ENCODE measurements at regions not wholly inside any gene's neighbourhood (a gene's known extent, or its start where the extent isn't known, plus 50 kb on each side); places are given as distances from the start of the nearest gene placed in this dataset.

GRCh38 chr16:61596655-61597054 is 439.6 kb downstream of the CDH8 start:
- H3K4me1 Mint-ChIP-seq = no peaks in the 10 kb centered on the region
- ChIA-PET CTCF (no interaction called here), POLR2A (no interaction called here)
- H3K9me3 Mint-ChIP-seq = peaks cover 19% of the 10 kb centered on the region
- H3K4me3 Mint-ChIP-seq = no peak overlapping the region
- no peak for DNase-seq
- no peaks in the 10 kb centered on the region for H3K36me3 Mint-ChIP-seq (ENCODE audit: low read depth)
- H3K27ac Mint-ChIP-seq = no peak overlapping the region
- no peaks in the 10 kb centered on the region for H3K27me3 Mint-ChIP-seq

- H3K9me3 Mint-ChIP-seq = peaks cover 17% of the 10 kb centered on the region
- no peak for DNase-seq
- H3K36me3 Mint-ChIP-seq (ENCODE audit: low read depth) = no peaks in the 10 kb centered on the region
- ChIA-PET CTCF (no interaction called here), POLR2A (no interaction called here)
- H3K27ac Mint-ChIP-seq = no peak overlapping the region
- no peak overlapping the region for H3K4me3 Mint-ChIP-seq
- H3K4me1 Mint-ChIP-seq = no peaks in the 10 kb centered on the region
- no peaks in the 10 kb centered on the region for H3K27me3 Mint-ChIP-seq
Measured at GRCh38 chr16:61595605-61596004, 440.6 kb downstream of the CDH8 start.

- Mint-ChIP-seq H3K36me3 (ENCODE audit: low read depth) (no peaks in the 10 kb centered on the region), H3K27ac (no peak overlapping the region), H3K4me1 (no peaks in the 10 kb centered on the region), H3K4me3 (no peak overlapping the region), H3K9me3 (peaks cover 18% of the 10 kb centered on the region), H3K27me3 (no peaks in the 10 kb centered on the region)
- POLR2A ChIA-PET = no interaction called here
- DNase-seq = no peak
- CTCF ChIA-PET = no interaction called here
Measured at GRCh38 chr16:61590577-61590976, 445.7 kb downstream of the CDH8 start.

- Mint-ChIP-seq H3K27me3 (no peaks in the 10 kb centered on the region), H3K36me3 (ENCODE audit: low read depth) (no peaks in the 10 kb centered on the region), H3K4me3 (no peak overlapping the region), H3K27ac (no peak overlapping the region), H3K4me1 (no peaks in the 10 kb centered on the region), H3K9me3 (peaks cover 14% of the 10 kb centered on the region)
- POLR2A ChIA-PET = no interaction called here
- no peak for DNase-seq
- CTCF ChIA-PET = no interaction called here
Measured at GRCh38 chr16:61587526-61587925, 448.7 kb downstream of the CDH8 start.

GRCh38 chr16:61581417-61582046 is 454.7 kb downstream of the CDH8 start:
- H3K27ac Mint-ChIP-seq = no peak overlapping the region
- H3K9me3 Mint-ChIP-seq = peaks cover 13% of the 10 kb centered on the region
- no peaks in the 10 kb centered on the region for H3K36me3 Mint-ChIP-seq (ENCODE audit: low read depth)
- H3K27me3 Mint-ChIP-seq = no peaks in the 10 kb centered on the region
- H3K4me1 Mint-ChIP-seq = no peaks in the 10 kb centered on the region
- no peak overlapping the region for H3K4me3 Mint-ChIP-seq
- ChIA-PET CTCF (no interaction called here), POLR2A (no interaction called here)
- DNase-seq = no peak

- H3K4me1 Mint-ChIP-seq = no peaks in the 10 kb centered on the region
- no peak overlapping the region for H3K4me3 Mint-ChIP-seq
- H3K9me3 Mint-ChIP-seq = peaks cover 18% of the 10 kb centered on the region
- H3K27me3 Mint-ChIP-seq = no peaks in the 10 kb centered on the region
- no peaks in the 10 kb centered on the region for H3K36me3 Mint-ChIP-seq (ENCODE audit: low read depth)
- H3K27ac Mint-ChIP-seq = no peak overlapping the region
- ChIA-PET CTCF (no interaction called here), POLR2A (no interaction called here)
- no peak for DNase-seq
Measured at GRCh38 chr16:61580579-61580978, 455.7 kb downstream of the CDH8 start.

GRCh38 chr16:61579195-61579594 is 457.0 kb downstream of the CDH8 start:
- no peaks in the 10 kb centered on the region for H3K27me3 Mint-ChIP-seq
- DNase-seq = no peak
- H3K4me1 Mint-ChIP-seq = no peaks in the 10 kb centered on the region
- POLR2A ChIA-PET = no interaction called here
- no peaks in the 10 kb centered on the region for H3K36me3 Mint-ChIP-seq (ENCODE audit: low read depth)
- no peak overlapping the region for H3K27ac Mint-ChIP-seq
- CTCF ChIA-PET = no interaction called here
- no peak overlapping the region for H3K4me3 Mint-ChIP-seq
- H3K9me3 Mint-ChIP-seq = peaks cover 25% of the 10 kb centered on the region

GRCh38 chr16:61576476-61576875 is 459.8 kb downstream of the CDH8 start:
- Mint-ChIP-seq H3K9me3 (peaks cover 33% of the 10 kb centered on the region), H3K27me3 (no peaks in the 10 kb centered on the region), H3K4me3 (no peak overlapping the region), H3K27ac (no peak overlapping the region), H3K4me1 (no peaks in the 10 kb centered on the region), H3K36me3 (ENCODE audit: low read depth) (no peaks in the 10 kb centered on the region)
- ChIA-PET POLR2A (no interaction called here), CTCF (no interaction called here)
- no peak for DNase-seq

GRCh38 chr16:61575617-61576016 is 460.6 kb downstream of the CDH8 start:
- H3K27me3 Mint-ChIP-seq = no peaks in the 10 kb centered on the region
- CTCF ChIA-PET = no interaction called here
- POLR2A ChIA-PET = no interaction called here
- no peak overlapping the region for H3K27ac Mint-ChIP-seq
- H3K9me3 Mint-ChIP-seq = peaks cover 33% of the 10 kb centered on the region
- no peak for DNase-seq
- H3K36me3 Mint-ChIP-seq (ENCODE audit: low read depth) = no peaks in the 10 kb centered on the region
- no peaks in the 10 kb centered on the region for H3K4me1 Mint-ChIP-seq
- no peak overlapping the region for H3K4me3 Mint-ChIP-seq

GRCh38 chr16:61569028-61569427 is 467.2 kb downstream of the CDH8 start:
- no peaks in the 10 kb centered on the region for H3K27me3 Mint-ChIP-seq
- no peaks in the 10 kb centered on the region for H3K36me3 Mint-ChIP-seq (ENCODE audit: low read depth)
- H3K4me1 Mint-ChIP-seq = no peaks in the 10 kb centered on the region
- ChIA-PET POLR2A (no interaction called here), CTCF (no interaction called here)
- peaks cover 26% of the 10 kb centered on the region for H3K9me3 Mint-ChIP-seq
- no peak for DNase-seq
- H3K4me3 Mint-ChIP-seq = no peak overlapping the region
- no peak overlapping the region for H3K27ac Mint-ChIP-seq

GRCh38 chr16:61564716-61565115 is 471.5 kb downstream of the CDH8 start:
- no peak overlapping the region for H3K4me3 Mint-ChIP-seq
- H3K27ac Mint-ChIP-seq = no peak overlapping the region
- no peaks in the 10 kb centered on the region for H3K27me3 Mint-ChIP-seq
- ChIA-PET CTCF (no interaction called here), POLR2A (no interaction called here)
- DNase-seq = no peak
- H3K36me3 Mint-ChIP-seq (ENCODE audit: low read depth) = no peaks in the 10 kb centered on the region
- H3K4me1 Mint-ChIP-seq = no peaks in the 10 kb centered on the region
- H3K9me3 Mint-ChIP-seq = peaks cover 31% of the 10 kb centered on the region

GRCh38 chr16:61555718-61556441 is 480.4 kb downstream of the CDH8 start:
- no peak overlapping the region for H3K27ac Mint-ChIP-seq
- no peaks in the 10 kb centered on the region for H3K36me3 Mint-ChIP-seq (ENCODE audit: low read depth)
- H3K4me3 Mint-ChIP-seq = no peak overlapping the region
- H3K4me1 Mint-ChIP-seq = no peaks in the 10 kb centered on the region
- CTCF ChIA-PET = no interaction called here
- H3K9me3 Mint-ChIP-seq = peaks cover 18% of the 10 kb centered on the region
- DNase-seq = no peak
- POLR2A ChIA-PET = no interaction called here
- H3K27me3 Mint-ChIP-seq = no peaks in the 10 kb centered on the region

GRCh38 chr16:61549327-61549726 is 486.9 kb downstream of the CDH8 start:
- DNase-seq = no peak
- H3K27me3 Mint-ChIP-seq = no peaks in the 10 kb centered on the region
- H3K9me3 Mint-ChIP-seq = peaks cover 16% of the 10 kb centered on the region
- ChIA-PET CTCF (no interaction called here), POLR2A (no interaction called here)
- no peak overlapping the region for H3K4me3 Mint-ChIP-seq
- H3K27ac Mint-ChIP-seq = no peak overlapping the region
- H3K4me1 Mint-ChIP-seq = no peaks in the 10 kb centered on the region
- H3K36me3 Mint-ChIP-seq (ENCODE audit: low read depth) = no peaks in the 10 kb centered on the region

- Mint-ChIP-seq H3K36me3 (ENCODE audit: low read depth) (no peaks in the 10 kb centered on the region), H3K4me3 (no peak overlapping the region), H3K4me1 (no peaks in the 10 kb centered on the region), H3K27ac (no peak overlapping the region), H3K9me3 (peaks cover 15% of the 10 kb centered on the region), H3K27me3 (no peaks in the 10 kb centered on the region)
- CTCF ChIA-PET = no interaction called here
- POLR2A ChIA-PET = no interaction called here
- DNase-seq = no peak
Measured at GRCh38 chr16:61547626-61548025, 488.6 kb downstream of the CDH8 start.

Measured in activated CD4-positive, alpha-beta memory T cell treated with anti-CD3 and anti-CD28 coated beads, Interleukin-2, amount 10 ng/mL, durations not matched to agents 7 days and 5 days (primary cell).